CD4-positive, alpha-beta T cell treated with Interleukin-17A for 4 hours (primary cell): ENCODE measurements at regions not wholly inside any gene's neighbourhood (a gene's known extent, or its start where the extent isn't known, plus 50 kb on each side); places are given as distances from the start of the nearest gene placed in this dataset.

ENCODE experiments used
- DNase-seq: peaks from one replicate; pipeline ENCODE4 v3.0.0-alpha.2; 2020; ENCODE audit warnings: mixed read lengths

GRCh38 chr7:156090988-156091387 lies 278.7 kb upstream of the SHH start:
- DNase-seq, result no peak

GRCh38 chr7:156089222-156089621 lies 277.0 kb upstream of the SHH start:
- DNase-seq, result no peak

- no peak for DNase-seq
These were observed 275.9 kb upstream of the SHH start for GRCh38 chr7:156088115-156088514.

- no peak for DNase-seq
These were observed 270.1 kb upstream of the SHH start for GRCh38 chr7:156082048-156083040.

- DNase-seq, result no peak
These were observed 268.3 kb upstream of the SHH start for GRCh38 chr7:156080596-156080995.

GRCh38 chr7:156080046-156080445 lies 267.8 kb upstream of the SHH start:
- DNase-seq, result no peak

- DNase-seq, result no peak
These were observed 266.9 kb upstream of the SHH start for GRCh38 chr7:156079156-156079555.

GRCh38 chr7:156074982-156075615 lies 262.8 kb upstream of the SHH start:
- DNase-seq, result no peak

DNA sequence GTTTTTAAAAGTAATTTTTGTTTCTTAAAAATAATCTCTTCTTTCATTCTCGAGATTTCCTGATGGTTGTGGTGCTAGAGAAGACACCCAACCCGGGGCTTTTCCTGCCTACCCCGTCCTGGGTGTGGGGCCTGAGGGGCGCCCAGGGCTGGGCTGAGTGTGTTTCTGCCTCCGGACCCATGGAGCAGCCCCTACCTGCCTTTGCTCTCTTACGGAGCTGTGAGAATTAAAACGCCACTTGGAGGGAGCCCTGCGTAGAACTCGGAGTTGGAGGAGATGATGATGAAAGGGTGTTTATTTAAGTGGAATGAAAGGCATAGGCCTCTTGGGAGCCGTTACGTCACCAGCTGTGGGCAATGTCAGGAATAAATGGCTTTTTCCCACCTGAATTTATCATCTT lies 261.8 kb upstream of the SHH start:
- no peak for DNase-seq

GRCh38 chr7:156073366-156074052 lies 261.2 kb upstream of the SHH start:
- no peak for DNase-seq

GRCh38 chr7:156071612-156072011 lies 259.3 kb upstream of the SHH start:
- no peak for DNase-seq

DNA sequence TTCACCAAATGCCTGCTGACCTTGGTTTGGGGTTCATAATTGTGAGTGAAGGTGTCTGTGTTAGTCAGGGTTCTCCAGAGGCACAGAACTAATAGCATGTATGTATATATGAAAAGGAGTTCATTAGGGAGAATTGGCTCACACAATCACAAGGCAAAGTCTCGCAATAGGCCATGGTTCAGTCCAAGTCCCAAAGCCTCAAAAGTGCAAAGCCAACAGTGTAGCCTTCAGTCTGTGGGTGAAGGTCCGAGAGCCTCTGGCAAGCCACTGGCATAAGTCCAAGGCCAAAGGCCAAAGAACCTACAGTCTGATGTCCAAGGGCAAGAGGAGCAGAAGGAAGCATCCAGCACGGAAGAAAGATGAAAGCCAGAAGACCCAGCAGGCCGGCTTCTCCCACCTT lies 257.6 kb upstream of the SHH start:
- DNase-seq, result no peak

GRCh38 chr7:156067156-156067555 lies 254.9 kb upstream of the SHH start:
- DNase-seq, result no peak

GRCh38 chr7:156065400-156065799 lies 253.1 kb upstream of the SHH start:
- DNase-seq, result no peak

- no peak for DNase-seq
These were observed 252.7 kb upstream of the SHH start for GRCh38 chr7:156064971-156065386.

DNA sequence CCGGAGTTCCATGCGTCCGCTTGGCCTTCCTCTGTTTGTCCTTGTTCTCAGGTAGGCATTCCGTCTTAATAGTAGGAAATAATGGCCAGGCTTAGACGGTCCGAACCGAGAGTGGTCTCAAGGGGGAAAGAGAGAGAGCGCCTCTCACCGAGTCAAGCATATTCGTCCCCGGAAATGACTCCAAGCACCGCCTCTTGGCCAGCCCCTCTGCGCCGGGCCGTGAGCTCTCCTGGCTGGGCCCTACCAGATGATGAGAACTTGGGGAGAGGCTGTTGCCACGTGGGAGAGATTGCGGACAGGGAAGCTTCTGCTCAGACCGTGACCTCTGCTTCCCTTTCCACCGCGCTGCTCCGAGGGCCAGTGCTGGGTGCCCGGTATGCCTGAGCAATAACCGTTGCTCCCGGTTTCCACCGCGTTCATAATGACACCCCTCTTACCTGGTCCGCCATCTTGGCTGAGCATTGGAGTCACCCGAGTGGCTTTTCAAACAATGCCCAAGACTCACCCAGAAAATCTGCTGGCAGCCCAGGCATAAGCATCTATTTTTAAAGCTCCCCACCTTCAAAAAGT lies 251.1 kb upstream of the SHH start:
- no peak for DNase-seq

GRCh38 chr7:156062286-156062685 lies 250.0 kb upstream of the SHH start:
- no peak for DNase-seq

DNA sequence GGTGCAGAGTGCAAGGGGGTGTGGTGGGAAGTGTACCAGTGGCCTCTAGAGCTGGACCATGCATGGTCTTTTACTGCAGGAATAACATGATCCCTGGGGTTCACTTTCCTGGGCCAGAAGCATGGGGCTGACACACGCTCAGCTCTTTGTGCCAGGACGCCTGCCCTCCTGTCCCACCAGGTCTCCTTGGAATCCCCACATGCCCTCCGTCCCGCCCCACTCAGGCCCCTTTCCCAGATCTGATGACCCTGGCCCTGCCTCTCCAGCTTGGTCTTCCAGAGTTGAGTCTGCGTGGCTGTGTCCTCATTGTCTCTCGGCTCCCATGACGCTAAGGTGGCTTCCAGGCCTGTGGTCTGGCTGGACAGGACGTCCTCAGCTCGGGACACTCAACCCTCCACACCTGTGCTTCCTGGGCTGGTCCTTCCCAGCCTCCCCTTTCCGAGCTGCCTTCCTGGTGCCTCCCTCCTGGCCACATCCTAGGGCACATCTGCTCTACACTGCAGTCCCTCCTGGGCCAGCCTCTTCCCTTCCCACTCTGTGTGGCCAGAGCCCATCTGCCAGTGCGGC lies 249.5 kb upstream of the SHH start:
- DNase-seq, result no peak

DNA sequence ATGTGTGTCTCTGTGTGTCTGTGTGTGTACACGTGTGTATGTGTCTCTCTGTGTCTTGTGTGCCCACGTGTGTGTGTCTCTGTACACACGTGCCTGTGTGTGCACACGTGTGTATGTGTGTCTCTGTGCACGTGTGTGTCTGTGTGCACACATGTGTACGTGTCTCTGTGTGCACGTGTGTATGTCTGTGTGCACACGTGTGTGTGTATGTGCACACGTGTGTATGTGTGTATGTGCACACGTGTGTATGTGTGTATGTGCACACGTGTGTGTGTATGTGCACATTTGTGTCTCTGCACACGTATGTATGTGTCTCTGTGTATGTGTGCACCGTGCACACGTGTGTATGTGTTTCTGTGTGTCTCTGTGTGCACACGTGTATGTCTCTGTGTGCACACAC lies 248.7 kb upstream of the SHH start:
- no peak for DNase-seq

- no peak for DNase-seq
These were observed 247.1 kb upstream of the SHH start for GRCh38 chr7:156059369-156059768.

DNA sequence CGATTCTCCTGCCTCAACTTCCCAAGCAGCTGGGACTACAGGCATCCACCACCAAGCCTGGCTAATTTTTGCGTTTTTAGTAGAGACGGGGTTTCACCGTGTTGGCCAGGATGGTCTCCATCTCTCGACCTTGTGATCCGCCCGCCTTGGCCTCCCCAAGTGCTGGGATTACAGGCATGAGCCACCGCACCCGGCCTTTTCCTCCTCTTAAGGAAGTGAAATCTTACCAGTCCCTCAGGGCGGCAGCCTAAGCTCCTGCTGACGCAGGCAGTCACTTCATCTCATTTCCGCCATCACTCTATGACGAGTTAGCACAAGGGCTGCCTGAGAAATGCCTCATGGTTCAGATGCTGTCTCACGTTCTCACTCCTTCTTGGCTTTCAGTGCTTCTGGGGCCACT lies 246.0 kb upstream of the SHH start:
- no peak for DNase-seq

- DNase-seq, result no peak
These were observed 244.3 kb upstream of the SHH start for GRCh38 chr7:156056534-156056933.
